ENCODE measurements at regions not wholly inside any gene's neighbourhood (a gene's known extent, or its start where the extent isn't known, plus 50 kb on each side); places are given as distances from the start of the nearest gene placed in this dataset.

DNA sequence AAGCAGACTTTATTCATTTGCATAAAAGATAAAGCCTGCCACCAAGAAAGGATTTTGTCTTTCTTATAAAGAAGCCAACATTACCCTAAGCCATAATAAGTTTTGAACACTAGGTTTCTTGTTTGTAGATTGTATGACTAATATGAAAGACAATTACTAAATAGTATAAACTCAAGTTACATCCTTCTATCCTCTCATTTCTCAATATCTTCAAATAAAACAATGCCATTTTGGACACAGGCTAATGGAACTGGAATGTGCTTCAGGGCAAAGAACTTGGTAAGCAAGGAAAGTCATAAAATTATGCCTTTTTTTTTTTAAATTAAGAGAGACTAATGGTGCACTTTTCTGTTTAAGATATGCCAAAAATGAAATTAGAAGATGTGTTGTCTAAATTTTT is 137.7 kb downstream of the DKK1 start:
- Histone ChIP-seq H3K9me3 (ENCODE audit: control insufficient read depth, low read depth, low read length) (no peaks in the 10 kb centered on the region), H3K4me1 (ENCODE audit: control insufficient read depth, extremely low read depth, insufficient read depth, low read length) (peaks cover 66% of the 10 kb centered on the region), H3K4me2 (ENCODE audit: control insufficient read depth, extremely low read depth, insufficient read depth, low read depth, low read length) (peak overlapping the region; percentile 86), H3K4me3 (ENCODE audit: control insufficient read depth in 2 of 3, extremely low read depth in 1 of 3, insufficient read depth in 2 of 3, low read depth in 1 of 3, low read length in 3 of 3) (peak overlapping the region; percentile 34 to 76 (median 43)), H3K27ac (ENCODE audit: control insufficient read depth, insufficient read depth, low read length) (peak overlapping the region; percentile 89), H3K9me1 (ENCODE audit: control insufficient read depth, extremely low read depth, insufficient read depth, low read length) (no peaks in the 10 kb centered on the region), H3K36me3 (ENCODE audit: control insufficient read depth in 2 of 2, extremely low read depth in 1 of 2, insufficient read depth in 2 of 2, low read length in 2 of 2) (peaks cover 0 to 10% of the 10 kb centered on the region in 2 experiments), H3K27me3 (ENCODE audit: control insufficient read depth, extremely low read depth, insufficient read depth, low read length) (no peaks in the 10 kb centered on the region), H3K9ac (ENCODE audit: control insufficient read depth, extremely low read depth, insufficient read depth, low read length) (peak overlapping the region; percentile 61), H3K79me2 (ENCODE audit: control insufficient read depth, insufficient read depth, low read length) (peaks cover 36% of the 10 kb centered on the region), H2AFZ (ENCODE audit: control insufficient read depth, low read length) (no peak overlapping the region), H4K20me1 (ENCODE audit: control insufficient read depth, extremely low read depth, insufficient read depth, low read length) (no peaks in the 10 kb centered on the region)
- FAIRE-seq (peak; percentile 69), DNase-seq (ENCODE audit: low read depth, low spot score) (peak; percentile 80)
- dilution Hi-C loops (cut with MboI; ENCODE audit: extremely low pct_ligation_motif_present, low sequenced_read_pairs): no loop called here
- TF ChIP-seq EZH2 (IDR thresholded peaks at IDR 0.05; ENCODE audit: low read length): no peak
- TF ChIP-seq, protein P1, sequence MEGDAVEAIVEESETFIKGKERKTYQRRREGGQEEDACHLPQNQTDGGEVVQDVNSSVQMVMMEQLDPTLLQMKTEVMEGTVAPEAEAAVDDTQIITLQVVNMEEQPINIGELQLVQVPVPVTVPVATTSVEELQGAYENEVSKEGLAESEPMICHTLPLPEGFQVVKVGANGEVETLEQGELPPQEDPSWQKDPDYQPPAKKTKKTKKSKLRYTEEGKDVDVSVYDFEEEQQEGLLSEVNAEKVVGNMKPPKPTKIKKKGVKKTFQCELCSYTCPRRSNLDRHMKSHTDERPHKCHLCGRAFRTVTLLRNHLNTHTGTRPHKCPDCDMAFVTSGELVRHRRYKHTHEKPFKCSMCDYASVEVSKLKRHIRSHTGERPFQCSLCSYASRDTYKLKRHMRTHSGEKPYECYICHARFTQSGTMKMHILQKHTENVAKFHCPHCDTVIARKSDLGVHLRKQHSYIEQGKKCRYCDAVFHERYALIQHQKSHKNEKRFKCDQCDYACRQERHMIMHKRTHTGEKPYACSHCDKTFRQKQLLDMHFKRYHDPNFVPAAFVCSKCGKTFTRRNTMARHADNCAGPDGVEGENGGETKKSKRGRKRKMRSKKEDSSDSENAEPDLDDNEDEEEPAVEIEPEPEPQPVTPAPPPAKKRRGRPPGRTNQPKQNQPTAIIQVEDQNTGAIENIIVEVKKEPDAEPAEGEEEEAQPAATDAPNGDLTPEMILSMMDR (optimal IDR thresholded peaks at IDR 0.05 in 1 of 3, IDR thresholded peaks at IDR 0.05 in 1 of 3, conservative IDR thresholded peaks at IDR 0.05 in 1 of 3; ENCODE audit: extremely low read depth in 1 of 3, insufficient read depth in 2 of 3, low read length in 3 of 3): no peak

DNA sequence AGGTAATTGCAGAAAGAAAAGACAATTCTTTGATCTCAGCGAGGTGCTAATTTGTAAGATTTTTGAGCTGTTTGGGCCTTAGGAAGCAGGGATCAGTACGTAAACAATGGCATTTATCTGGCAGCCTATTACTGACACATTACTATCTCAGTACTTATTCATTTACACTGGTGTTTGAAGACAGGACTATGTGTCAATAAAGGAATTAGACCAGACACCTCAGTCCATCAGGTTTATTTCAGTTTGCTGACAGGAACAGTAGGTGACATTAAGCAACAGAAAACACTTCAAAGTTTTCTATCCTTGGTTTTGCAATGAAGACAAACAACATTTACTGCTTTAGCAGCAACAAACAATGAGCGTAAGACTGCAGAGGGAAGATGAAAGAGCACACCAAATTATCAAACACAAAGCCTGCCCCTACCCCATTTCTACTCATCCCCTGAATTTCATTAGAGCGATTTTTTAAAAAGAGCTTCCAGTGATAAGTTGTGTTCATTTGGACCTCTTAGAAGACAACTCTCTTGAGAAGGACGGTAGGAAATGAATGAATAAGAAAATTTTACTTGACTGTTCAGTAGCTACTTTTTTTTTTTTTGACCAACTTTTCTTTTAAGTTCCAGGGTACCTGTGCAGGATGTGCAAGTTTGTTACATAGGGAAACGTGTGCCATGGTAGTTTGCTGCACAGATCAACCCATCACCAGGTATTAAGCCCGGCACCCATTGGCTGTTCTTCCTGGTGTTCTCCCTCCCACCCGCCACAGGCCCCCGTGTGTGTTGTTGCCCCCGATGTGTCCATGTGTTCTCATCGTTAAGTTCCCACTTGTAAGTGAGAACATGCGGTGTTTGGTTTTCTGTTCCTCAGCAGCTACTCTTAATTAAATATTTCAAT is 138.8 kb downstream of the DKK1 start:
- H4K20me1 ChIP-seq (ENCODE audit: control insufficient read depth, extremely low read depth, insufficient read depth, low read length): no peaks in the 10 kb centered on the region
- H3K27me3 ChIP-seq (ENCODE audit: control insufficient read depth, extremely low read depth, insufficient read depth, low read length): no peaks in the 10 kb centered on the region
- dilution Hi-C loops (cut with MboI; ENCODE audit: extremely low pct_ligation_motif_present, low sequenced_read_pairs): no loop called here
- peaks cover 0 to 10% of the 10 kb centered on the region in 2 experiments for H3K36me3 ChIP-seq (ENCODE audit: control insufficient read depth in 2 of 2, extremely low read depth in 1 of 2, insufficient read depth in 2 of 2, low read length in 2 of 2)
- peak overlapping the region; percentile 86 for H3K4me2 ChIP-seq (ENCODE audit: control insufficient read depth, extremely low read depth, insufficient read depth, low read depth, low read length)
- H3K27ac ChIP-seq (ENCODE audit: control insufficient read depth, insufficient read depth, low read length): peak overlapping the region; percentile 89
- no peak overlapping the region for H2AFZ ChIP-seq (ENCODE audit: control insufficient read depth, low read length)
- H3K79me2 ChIP-seq (ENCODE audit: control insufficient read depth, insufficient read depth, low read length): peaks cover 36% of the 10 kb centered on the region
- TF ChIP-seq, protein P1 (optimal IDR thresholded peaks at IDR 0.05 in 1 of 3, IDR thresholded peaks at IDR 0.05 in 1 of 3, conservative IDR thresholded peaks at IDR 0.05 in 1 of 3; ENCODE audit: extremely low read depth in 1 of 3, insufficient read depth in 2 of 3, low read length in 3 of 3): no peak
- no peak for TF ChIP-seq EZH2 (IDR thresholded peaks at IDR 0.05; ENCODE audit: low read length)
- DNase-seq (ENCODE audit: low read depth, low spot score): no peak
- no peaks in the 10 kb centered on the region for H3K9me1 ChIP-seq (ENCODE audit: control insufficient read depth, extremely low read depth, insufficient read depth, low read length)
- peaks cover 62% of the 10 kb centered on the region for H3K4me1 ChIP-seq (ENCODE audit: control insufficient read depth, extremely low read depth, insufficient read depth, low read length)
- H3K9ac ChIP-seq (ENCODE audit: control insufficient read depth, extremely low read depth, insufficient read depth, low read length): peak overlapping the region; percentile 61
- no peaks in the 10 kb centered on the region for H3K9me3 ChIP-seq (ENCODE audit: control insufficient read depth, low read depth, low read length)
- peak overlapping the region; percentile 43 to 76 (median 47) for H3K4me3 ChIP-seq (ENCODE audit: control insufficient read depth in 2 of 3, extremely low read depth in 1 of 3, insufficient read depth in 2 of 3, low read depth in 1 of 3, low read length in 3 of 3)
- FAIRE-seq: peak; percentile 81

All from keratinocyte (primary cell).